IPS DF 4.7 (cell line): ENCODE measurements at regions not wholly inside any gene's neighbourhood (a gene's known extent, or its start where the extent isn't known, plus 50 kb on each side); places are given as distances from the start of the nearest gene placed in this dataset.
"Not testable (repeated sequence)": the region's sequence is repeated elsewhere in the genome, so short reads cannot be mapped to it uniquely, and the experiment has no call there.

ENCODE experiments used
- DNase-seq: peaks from one replicate; pipeline ENCODE4 v3.0.0-alpha.2; 2013; ENCODE audit warnings: low spot score; ENCODE audit errors: extremely low read depth

GRCh38 chr14:27559848-27560247 is 962.0 kb upstream of the NOVA1 start:
- no peak for DNase-seq

GRCh38 chr14:27566843-27567382 is 969.1 kb upstream of the NOVA1 start:
- no peak for DNase-seq

- no peak for DNase-seq
Observed at GRCh38 chr14:27573018-27573417, 975.2 kb upstream of the NOVA1 start.

DNA sequence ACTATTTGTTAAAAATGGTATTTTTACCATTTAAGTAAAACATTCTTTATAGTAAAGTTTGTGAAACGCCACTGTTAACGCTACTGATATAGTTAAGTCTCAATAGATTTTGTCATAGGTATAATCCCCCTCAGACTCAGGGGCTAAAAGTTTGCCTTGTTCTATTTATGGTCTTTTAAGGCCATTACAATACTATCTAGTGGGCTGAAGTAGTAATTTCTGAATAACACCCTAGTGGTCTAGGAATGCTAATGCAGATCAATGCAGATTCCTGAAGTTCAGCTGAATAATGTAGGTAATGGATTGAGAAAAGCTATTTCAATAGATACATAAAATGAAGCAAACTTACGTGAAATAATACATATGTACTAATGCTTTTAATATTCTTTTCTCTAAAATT is 989.3 kb upstream of the NOVA1 start:
- no peak for DNase-seq

- no peak for DNase-seq
Observed at GRCh38 chr14:27605282-27605681, 1007.4 kb upstream of the NOVA1 start.

- DNase-seq, result no peak
Observed at GRCh38 chr14:27608377-27608776, 1010.5 kb upstream of the NOVA1 start.

DNA sequence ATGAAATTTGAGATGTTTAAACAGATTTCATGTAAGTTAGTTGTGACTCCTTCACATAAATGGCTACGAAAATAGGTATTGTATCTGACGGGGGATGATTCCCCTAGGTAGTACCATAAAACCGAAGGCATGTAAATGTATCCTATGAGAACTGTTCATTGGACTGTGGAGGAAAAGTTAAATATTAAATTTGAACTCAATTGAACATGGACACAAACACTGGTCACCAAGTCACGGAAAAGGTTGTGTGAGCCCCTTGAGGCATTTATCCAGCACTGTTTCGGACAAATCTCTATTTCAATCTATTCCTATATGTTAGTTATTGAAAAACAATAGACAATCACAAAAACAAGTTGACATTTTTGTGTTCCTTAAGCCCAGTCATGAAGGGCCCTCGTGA is 1014.3 kb upstream of the NOVA1 start:
- no peak for DNase-seq

DNA sequence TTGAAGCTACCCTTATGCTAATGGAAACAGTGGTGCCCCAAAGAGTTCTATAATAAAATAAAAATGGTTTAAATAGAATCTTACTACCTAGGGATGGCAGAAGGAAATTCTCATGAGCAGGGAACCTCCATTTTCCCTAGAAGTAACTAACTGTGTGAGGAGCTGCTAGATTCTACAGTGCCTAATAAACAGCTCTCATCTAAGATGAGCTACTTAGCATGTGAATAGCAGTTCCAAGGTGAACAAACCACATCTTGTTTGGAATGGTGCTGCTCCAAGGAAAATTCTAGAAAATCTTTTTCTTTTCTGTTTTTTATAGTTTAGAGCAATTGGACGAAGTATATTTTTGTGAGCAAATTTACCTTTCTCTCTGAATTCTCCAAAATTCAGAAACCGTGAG is 1015.3 kb upstream of the NOVA1 start:
- no peak for DNase-seq

GRCh38 chr14:27623782-27624181 is 1025.9 kb upstream of the NOVA1 start:
- no peak for DNase-seq

- no peak for DNase-seq
Observed at GRCh38 chr14:27634056-27634970, 1036.5 kb upstream of the NOVA1 start.

DNA sequence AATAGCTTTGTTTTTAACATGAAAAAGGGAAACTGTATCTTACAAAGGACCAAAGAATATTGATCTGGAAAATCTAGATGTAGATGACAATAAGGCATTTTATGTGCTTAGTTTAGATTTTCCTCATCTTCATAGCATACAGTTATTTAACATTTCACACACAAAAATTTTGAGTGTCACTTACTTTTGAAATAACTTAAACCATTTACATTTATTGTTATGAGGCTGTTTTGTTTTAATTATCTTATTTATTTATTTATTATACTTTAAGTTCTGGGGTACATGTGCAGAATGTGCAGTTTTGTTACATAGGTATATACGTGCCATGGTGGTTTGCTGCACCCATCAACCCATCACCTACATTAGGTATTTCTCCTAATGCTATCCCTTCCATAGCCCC is 1042.9 kb upstream of the NOVA1 start:
- DNase-seq, result not testable (repeated sequence)

- no peak for DNase-seq
Observed at GRCh38 chr14:27642251-27642866, 1044.5 kb upstream of the NOVA1 start.

DNA sequence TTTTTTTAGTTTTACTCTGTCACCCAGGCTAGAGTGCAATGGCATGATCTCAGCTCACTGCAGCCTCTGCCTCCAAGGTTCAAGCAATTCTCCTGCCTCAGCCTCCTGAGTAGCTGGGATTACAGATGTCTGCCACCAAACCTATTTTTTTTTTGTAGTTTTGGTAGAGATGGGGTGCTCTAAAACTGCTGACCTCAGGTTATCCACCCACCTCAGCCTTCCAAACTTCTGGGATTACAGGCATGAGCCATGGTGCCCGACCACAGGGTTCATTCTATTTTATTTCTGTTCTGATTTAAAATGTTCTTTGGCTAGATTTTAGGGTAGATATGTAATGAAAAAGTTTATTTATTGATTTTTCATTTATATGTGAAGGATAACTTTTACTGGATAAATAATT is 1062.8 kb upstream of the NOVA1 start:
- no peak for DNase-seq

GRCh38 chr14:27668531-27668930 is 1070.7 kb upstream of the NOVA1 start:
- DNase-seq, result no peak

GRCh38 chr14:27672047-27672446 is 1074.2 kb upstream of the NOVA1 start:
- no peak for DNase-seq

GRCh38 chr14:27672811-27673737 is 1075.2 kb upstream of the NOVA1 start:
- not testable (repeated sequence) for DNase-seq

GRCh38 chr14:27686137-27686536 is 1080.5 kb upstream of the FOXG1 start:
- DNase-seq, result no peak

GRCh38 chr14:27688841-27689444 is 1077.6 kb upstream of the FOXG1 start:
- DNase-seq, result no peak

- no peak for DNase-seq
Observed at GRCh38 chr14:27712364-27712763, 1054.2 kb upstream of the FOXG1 start.

- DNase-seq, result no peak
Observed at GRCh38 chr14:27715561-27715960, 1051.0 kb upstream of the FOXG1 start.

GRCh38 chr14:27721760-27722159 is 1044.8 kb upstream of the FOXG1 start:
- DNase-seq, result no peak
